ENCODE measurements at regions not wholly inside any gene's neighbourhood (a gene's known extent, or its start where the extent isn't known, plus 50 kb on each side); places are given as distances from the start of the nearest gene placed in this dataset.
A peak's percentile ranks its signal among the peaks of the same experiment; 100 is the strongest.
"Not testable (repeated sequence)": the region's sequence is repeated elsewhere in the genome, so short reads cannot be mapped to it uniquely, and the experiment has no call there.

- DNase-seq = no peak
Observed at GRCh38 chr4:167811958-167812357, 280.4 kb upstream of the ANXA10 start.

GRCh38 chr4:167826281-167826680 lies 266.1 kb upstream of the ANXA10 start:
- DNase-seq = no peak

GRCh38 chr4:167831855-167832254 lies 260.5 kb upstream of the ANXA10 start:
- no peak for DNase-seq

GRCh38 chr4:167838686-167839085 lies 253.7 kb upstream of the ANXA10 start:
- DNase-seq = no peak

- DNase-seq = no peak
Observed at GRCh38 chr4:167842487-167842886, 249.8 kb upstream of the ANXA10 start.

- no peak for DNase-seq
Observed at GRCh38 chr4:167854881-167855280, 237.5 kb upstream of the ANXA10 start.

GRCh38 chr4:167858127-167858526 lies 234.2 kb upstream of the ANXA10 start:
- not testable (repeated sequence) for DNase-seq

- DNase-seq = no peak
Observed at GRCh38 chr4:167867191-167867590, 225.1 kb upstream of the ANXA10 start.

- no peak for DNase-seq
Observed at GRCh38 chr4:167868163-167868562, 224.2 kb upstream of the ANXA10 start.

GRCh38 chr4:167873496-167873895 lies 218.8 kb upstream of the ANXA10 start:
- no peak for DNase-seq

- DNase-seq = not testable (repeated sequence)
Observed at GRCh38 chr4:167876091-167876490, 216.2 kb upstream of the ANXA10 start.

- DNase-seq = not testable (repeated sequence)
Observed at GRCh38 chr4:167877826-167878225, 214.5 kb upstream of the ANXA10 start.

GRCh38 chr4:167883266-167883665 lies 209.1 kb upstream of the ANXA10 start:
- no peak for DNase-seq

GRCh38 chr4:167885071-167885470 lies 207.3 kb upstream of the ANXA10 start:
- DNase-seq = no peak

- no peak for DNase-seq
Observed at GRCh38 chr4:167885872-167886271, 206.5 kb upstream of the ANXA10 start.

- no peak for DNase-seq
Observed at GRCh38 chr4:167887726-167888125, 204.6 kb upstream of the ANXA10 start.

- no peak for DNase-seq
Observed at GRCh38 chr4:167890226-167890625, 202.1 kb upstream of the ANXA10 start.

- no peak for DNase-seq
Observed at GRCh38 chr4:167893531-167893930, 198.8 kb upstream of the ANXA10 start.

GRCh38 chr4:167896260-167896659 lies 196.1 kb upstream of the ANXA10 start:
- not testable (repeated sequence) for DNase-seq

GRCh38 chr4:167897116-167897515 lies 195.2 kb upstream of the ANXA10 start:
- no peak for DNase-seq

- DNase-seq = peak in 1 of 51 donors; percentile 0
Observed at GRCh38 chr4:167903291-167903721, 189.0 kb upstream of the ANXA10 start.

- no peak for DNase-seq
Observed at GRCh38 chr4:167906851-167907250, 185.5 kb upstream of the ANXA10 start.

- no peak for DNase-seq
Observed at GRCh38 chr4:167908816-167909215, 183.5 kb upstream of the ANXA10 start.

- DNase-seq = not testable (repeated sequence)
Observed at GRCh38 chr4:167912535-167912934, 179.8 kb upstream of the ANXA10 start.
